HG03520 (cell line): ENCODE measurements at regions not wholly inside any gene's neighbourhood (a gene's known extent, or its start where the extent isn't known, plus 50 kb on each side); places are given as distances from the start of the nearest gene placed in this dataset.
"Not testable (repeated sequence)": the region's sequence is repeated elsewhere in the genome, so short reads cannot be mapped to it uniquely, and the experiment has no call there.

Experiments
- ATAC-seq: cut with Tn5 transposase; IDR thresholded peaks from one replicate; pipeline ENCODE4 v1.9.1; 2021; ENCODE audit warnings: mild to moderate bottlenecking, moderate library complexity; ENCODE audit not compliant: unreplicated experiment

DNA sequence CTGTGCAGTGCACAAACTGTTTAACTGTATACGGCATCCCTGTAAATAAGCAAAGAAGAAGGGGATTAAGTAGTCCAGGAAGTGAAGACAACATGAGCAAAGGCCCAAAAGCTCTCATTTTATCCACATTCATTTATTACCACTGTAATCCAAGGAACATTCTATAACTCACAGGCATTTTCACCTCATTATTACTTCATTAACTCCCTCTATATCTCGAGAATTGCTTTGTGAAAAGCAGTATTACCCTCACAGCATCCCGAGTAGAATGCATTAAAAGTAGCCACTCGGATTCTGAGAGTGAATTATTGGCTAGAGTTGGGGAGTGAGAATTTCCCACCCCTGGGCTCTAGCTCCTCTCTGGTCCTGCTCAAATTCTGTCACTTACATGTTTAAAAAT, 51.0 kb upstream of the CHCHD3 start:
- no peak for ATAC-seq

DNA sequence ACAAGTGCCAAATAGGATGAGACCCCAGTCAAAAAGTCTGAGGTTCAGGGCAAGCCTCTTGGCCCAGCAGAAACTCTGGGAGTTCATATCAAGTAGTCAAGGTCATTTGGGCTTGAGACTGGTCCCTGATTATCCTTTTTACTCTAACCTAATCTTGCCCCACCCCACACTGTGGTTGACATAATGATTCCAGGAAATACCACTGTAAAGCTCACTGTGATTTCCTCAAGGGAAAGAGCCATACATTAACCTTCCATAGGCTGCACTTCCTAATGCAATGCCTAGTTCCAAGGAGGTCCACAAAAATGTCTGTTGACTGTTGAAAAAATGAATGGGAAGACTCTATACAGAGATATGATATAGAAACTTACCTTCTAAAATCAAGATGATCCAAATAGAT, 52.9 kb upstream of the CHCHD3 start:
- ATAC-seq, result no peak

DNA sequence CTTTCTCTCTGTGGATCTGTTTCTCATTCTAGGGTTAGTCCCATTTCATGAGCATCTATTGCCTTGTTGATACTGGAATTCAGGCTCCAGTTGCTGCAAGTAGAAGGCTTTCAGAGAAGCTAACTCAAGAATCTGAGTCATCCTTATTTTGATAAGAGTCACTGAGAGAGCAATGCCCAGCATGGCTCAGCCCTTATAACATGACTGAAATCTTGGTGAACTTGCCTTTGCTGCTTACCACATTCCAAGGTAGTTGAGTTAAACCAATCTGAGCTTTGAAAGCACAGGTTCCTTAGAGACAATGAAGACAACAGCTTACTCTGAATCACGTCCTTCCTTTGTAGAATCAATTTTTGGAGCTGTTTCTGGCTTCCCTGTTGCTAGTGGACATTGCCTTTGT, 53.6 kb upstream of the CHCHD3 start:
- no peak for ATAC-seq

DNA sequence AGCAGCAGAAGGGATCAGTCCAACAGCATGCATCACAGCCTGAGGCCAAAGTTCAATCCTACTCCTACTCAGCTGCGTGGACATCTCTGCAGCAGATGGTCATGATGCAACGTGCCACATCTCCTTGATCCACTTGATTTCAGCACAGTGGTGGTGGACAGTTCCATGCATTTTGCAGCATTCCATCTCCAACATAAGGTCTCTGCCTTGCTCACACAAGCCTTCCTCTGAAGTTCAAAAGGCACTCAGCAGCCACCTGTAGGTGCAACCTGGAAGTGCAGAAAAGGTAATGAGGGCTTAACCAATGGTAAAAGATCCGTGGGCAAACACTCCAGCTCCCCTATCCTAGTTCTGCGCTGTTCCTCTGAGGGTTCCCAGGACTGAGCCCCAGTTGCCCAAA, 57.5 kb upstream of the CHCHD3 start:
- no peak for ATAC-seq

DNA sequence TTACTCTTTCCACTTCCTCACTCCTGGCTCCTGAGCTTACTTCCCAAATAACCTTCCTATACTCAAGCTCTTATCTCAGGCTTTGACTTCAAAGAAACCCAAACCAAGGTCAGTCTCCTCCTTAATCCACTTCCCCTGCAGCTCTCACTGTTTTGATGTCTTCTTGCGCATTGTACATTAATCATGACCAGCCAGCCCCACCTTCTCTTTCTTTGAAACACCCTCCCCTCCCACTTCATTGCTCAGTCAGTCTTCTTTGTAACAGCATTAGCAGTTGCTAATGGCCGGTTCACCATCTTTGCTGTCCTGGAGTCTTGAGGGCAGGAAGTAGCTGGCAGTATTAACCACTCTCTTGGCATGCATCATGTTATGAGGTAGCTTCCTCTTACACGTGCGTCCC, 57.9 kb upstream of the CHCHD3 start:
- ATAC-seq, result no peak

DNA sequence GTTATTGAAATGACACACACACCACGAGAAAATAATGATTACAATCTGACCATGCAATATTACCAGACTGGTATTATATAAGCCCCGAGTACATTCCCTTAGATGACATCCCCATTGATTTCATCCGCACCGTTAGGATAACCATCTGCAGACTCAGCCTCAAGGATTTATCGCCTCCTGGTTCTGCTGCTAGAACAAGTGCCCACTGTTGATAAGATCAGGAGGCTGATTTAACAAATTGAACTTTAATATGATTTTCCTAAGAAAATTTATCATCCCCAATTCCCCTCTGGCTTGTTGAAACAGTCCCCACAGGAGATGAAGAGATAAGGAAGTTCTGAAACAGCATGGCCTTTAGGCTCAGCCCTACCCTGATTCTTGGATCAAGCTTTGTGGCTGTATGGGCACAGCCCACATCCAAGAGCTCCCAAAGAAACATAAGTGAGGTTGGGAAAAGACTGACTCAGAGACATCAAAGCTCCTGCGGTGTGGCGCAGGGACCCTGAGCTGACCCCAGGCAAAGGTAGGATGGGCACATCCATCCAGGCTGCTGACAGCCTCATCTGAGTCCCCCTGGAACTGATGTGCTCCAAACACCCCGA, 59.2 kb upstream of the CHCHD3 start:
- no peak for ATAC-seq

DNA sequence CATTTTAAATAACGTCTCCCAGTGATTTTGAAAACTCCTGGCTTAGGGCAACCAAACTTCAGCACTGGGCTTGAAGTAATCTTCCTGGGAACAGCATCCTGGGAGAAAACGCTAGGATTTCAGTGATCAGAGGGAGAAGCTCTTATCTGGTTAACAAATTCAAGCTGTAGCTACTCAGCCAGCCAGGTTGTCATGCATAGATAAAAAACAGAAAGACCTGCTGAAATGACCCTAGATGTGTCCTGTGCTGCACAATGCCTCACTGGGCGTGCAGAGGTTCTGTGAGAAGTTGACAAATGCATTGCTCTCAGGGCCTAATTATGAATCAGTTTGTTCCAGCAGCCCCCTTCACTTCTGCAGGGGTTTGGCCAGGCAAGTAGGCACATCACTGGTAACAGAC, 68.9 kb upstream of the CHCHD3 start:
- ATAC-seq, result no peak

DNA sequence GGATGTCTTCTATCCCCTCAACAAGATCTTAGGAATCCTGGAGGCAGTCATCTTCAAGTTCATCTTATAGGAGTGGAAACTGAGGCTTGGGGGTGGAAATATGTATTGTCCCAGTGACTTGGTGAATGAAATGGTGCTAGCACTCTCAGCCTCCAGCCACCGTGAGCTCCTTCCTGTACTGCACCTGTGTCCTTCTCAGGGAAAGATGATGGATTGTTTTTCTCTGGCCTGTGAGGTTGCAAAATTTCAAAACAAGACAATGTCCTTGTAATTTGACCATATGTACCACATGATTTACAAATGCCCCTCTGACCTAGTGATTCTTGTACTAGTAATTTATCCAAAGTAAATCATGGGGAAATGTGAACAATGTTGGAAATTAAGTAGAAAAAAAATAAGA, 71.0 kb upstream of the CHCHD3 start:
- ATAC-seq, result no peak

DNA sequence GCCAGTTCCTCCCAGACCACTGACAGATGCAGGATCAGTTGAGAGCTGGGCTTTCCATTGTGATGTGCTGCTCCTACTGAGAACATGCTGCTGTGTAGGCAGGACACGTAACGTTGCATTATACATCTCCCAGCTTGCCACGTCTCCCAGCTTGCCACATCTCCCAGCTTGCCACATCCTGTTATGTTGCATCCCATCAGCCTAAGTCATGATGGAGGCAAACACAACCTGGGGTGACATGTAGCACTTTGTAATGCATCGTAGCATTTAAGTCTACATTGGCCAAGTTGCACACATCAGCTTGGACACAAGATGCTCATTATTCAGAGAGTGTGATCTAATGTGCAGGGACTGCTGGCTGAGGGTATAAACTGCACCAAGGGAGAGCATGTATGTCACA, 73.3 kb upstream of the CHCHD3 start:
- no peak for ATAC-seq

DNA sequence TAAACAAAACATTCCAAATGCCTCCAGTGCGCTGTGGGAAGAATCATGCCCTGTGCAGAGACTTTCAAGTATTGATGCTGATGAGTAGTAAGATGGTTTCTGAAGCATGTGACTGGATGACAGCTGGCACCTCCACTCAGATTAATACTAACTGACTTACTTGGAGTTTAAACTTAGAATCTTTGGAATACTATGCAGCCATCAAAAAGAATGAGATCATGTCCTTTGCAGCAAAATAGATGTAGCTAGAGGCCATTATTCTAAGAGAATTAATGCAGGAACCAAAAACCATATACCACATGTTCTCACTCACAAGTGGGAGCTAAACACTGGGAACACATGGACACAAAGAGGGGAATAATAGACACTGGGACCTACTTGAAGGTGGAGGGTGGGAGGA, 73.8 kb upstream of the CHCHD3 start:
- ATAC-seq, result no peak

DNA sequence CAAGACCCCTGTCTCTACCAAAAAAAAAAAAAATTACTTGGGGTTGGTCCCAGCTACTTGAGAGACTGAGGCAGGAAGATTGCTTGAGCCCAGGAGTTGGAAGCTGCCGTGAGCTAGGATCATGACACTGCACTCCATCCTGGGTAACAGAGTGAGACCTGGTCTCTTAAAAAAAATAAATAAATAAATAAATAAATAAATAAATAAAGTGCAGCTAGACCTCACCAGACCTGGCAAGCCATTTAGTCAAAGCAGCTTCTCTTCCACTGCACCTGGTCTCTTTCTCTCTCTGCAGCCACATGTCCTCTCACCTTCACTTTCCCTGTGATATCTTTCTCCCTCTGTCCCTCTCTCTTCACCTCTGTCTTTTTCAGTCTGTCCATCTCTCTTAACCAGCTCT, 75.2 kb upstream of the CHCHD3 start:
- no peak for ATAC-seq

DNA sequence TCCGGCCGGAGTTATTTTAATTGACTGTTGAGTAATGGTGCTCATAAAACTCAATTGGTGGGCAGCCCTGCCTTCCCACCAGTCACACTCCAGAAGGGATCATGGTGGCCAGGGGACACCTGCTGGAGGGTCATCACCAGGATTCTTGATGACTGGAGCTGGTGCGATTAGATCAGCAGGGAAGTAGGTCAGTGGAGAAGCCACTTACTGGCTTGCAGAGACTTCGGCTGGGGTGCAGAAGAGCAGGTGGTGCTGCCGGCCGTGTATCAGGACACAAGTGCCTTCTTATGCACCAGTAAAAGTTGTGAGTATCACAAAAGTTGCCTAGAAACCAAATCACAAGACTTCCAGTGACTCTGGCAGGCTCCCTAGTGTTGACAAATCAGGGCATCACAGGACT, 82.6 kb upstream of the CHCHD3 start:
- no peak for ATAC-seq

DNA sequence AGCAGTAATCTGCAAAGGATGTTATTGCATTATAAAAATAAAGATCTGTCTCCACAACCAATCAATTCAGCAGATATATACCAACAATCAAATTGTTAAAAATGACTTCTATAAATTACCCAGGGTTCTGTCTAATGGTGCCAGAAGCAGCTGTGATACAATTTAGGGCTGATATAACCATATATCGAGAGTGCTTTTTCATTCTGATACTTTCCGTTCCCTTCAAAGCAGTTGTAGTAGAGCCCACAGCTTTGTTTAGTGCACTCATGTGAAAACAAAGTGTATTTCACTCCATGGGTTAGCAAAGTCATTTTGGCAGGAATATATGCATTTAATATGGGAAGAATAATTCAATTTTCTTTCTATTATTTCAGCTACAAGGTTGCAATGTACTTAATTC, 83.1 kb upstream of the CHCHD3 start:
- no peak for ATAC-seq

DNA sequence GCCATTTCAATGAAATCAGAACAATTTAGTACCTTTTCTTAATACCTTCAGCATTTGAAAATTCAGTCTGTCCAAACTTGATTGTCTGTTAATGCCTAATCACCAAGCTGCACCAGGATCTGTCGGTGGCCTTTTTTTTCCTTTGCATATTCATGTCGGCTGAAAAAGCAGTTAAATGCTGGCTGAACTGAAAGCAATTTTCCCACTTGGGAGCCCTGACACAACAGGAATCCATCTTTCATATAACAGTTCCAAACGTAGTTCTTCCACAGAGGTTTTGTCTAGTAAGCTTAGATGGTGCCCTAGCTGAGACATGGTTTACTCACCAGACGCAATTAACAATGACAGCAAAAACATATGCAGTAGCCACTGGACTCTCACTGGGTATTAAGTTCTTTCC, 83.6 kb upstream of the CHCHD3 start:
- no peak for ATAC-seq

DNA sequence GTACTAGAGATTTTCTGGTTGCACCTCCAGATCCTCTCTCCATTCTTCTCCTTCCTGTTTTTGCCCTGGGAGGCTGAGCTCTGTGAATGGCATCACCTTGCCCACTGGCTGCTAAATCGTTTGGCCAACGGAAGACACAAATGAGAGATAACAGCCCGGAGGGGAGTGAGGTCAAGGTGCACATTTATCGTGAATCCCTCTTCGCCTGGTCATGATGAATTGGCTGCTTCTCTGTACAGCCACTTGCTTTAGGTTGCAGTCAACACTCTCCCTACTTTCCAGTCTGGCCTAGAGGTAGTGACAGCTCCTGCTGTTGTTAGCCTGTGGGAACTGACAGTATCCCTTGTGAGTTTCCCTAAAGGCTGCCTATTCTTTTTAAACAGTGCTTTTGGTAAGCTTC, 85.4 kb upstream of the CHCHD3 start:
- ATAC-seq, result no peak

DNA sequence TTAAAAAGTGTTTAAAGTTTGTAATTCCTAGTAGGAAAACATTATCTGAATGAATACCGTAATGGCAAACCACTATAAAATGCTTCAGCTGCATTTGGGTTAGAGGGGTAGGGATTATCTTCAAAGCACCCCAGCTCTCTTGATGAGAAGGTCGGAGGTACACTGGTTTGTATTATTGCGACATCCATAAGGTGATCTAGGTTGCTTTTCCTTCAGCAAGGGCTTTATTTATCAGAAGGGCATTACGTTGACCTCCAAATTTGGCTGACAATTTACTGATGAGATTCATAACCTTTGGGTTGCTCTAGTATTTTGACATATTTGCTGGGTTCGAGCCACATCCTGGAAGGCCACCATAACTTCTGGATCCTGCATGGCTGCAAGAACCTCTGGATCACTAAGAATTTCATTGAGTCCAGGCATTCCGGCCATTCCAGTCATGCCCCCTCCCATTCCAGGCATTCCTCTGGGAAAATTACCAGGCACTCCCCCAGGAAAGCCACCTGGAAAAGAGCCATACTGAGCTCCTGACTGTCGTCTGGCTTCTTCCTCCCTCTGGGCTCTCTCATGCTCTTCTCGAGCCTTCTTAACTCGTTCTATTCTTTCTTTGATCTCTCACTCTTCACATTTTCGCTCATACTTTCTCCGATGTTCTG, 83.6 kb upstream of the EXOC4 start:
- not testable (repeated sequence) for ATAC-seq

DNA sequence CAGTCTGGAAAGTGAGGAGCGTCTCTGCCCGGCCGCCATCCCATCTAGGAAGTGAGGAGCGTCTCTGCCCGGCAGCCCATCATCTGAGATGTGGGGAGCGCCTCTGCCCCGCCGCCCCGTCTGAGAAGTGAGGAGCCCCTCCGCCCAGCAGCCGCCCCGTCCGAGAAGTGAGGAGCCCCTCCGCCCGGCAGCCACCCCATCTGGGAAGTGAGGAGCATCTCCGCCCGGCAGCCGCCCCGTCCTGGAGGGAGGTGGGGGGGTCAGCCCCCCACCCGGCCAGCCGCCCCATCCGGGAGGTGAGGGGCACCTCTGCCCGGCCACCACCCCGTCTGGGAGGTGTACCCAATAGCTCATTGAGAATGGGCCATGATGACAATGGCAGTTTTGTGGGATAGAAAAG, 75.4 kb upstream of the EXOC4 start:
- ATAC-seq, result not testable (repeated sequence)

DNA sequence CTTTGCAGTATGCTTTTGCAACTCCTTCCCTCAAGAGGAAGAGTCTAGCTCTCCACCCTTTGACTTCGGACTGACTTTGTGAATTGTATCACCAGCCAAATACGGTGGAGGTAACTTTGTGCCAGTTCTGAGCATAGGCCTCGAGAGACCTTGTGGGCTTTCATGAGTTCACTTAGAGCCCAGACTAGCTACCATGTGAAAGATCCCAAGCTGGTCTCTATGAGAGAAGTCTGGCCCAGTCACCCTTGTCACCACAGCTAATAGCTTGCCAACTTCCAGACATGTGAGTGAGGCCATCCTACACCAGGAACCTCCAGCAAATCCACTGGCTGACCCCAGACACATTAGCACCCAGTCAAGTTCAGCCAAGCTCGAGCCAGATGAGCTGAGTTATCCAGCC, 72.2 kb upstream of the EXOC4 start:
- no peak for ATAC-seq

DNA sequence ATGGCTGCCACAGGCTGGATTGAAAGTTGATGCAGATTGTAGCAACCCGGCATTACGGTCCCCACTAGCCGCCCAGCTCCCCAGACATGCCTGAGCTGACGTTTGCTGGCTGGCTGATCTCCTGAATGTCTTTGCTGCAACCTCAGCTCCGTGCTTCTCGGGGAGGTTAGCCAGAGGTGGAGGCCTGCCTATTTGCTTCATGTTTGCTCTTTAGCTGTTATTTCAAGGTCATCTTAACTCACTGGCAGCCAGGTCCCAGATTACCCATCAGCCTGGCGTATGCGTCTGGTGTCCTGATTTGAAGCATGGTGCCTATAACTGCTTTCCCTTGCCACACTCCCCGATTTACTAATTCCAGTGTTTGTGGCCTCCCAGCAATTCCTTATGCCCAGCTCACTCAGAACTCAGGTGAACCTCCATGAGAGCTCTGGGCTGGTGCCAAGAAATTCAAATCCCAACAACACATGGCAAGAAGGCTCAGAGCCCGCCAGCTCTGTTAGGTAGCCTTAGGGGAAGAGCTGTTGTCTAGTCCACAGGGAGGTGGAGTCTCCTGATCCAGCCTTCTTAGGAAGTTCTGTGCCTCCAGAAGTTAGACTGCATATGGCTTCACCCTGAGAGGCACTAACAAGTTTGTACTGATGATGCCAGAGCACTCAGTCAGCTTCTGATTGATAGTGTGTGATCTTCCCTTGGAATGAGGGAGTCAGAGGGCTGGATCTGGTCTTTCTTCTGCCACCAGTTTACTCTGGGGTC, 69.7 kb upstream of the EXOC4 start:
- ATAC-seq, result no peak

DNA sequence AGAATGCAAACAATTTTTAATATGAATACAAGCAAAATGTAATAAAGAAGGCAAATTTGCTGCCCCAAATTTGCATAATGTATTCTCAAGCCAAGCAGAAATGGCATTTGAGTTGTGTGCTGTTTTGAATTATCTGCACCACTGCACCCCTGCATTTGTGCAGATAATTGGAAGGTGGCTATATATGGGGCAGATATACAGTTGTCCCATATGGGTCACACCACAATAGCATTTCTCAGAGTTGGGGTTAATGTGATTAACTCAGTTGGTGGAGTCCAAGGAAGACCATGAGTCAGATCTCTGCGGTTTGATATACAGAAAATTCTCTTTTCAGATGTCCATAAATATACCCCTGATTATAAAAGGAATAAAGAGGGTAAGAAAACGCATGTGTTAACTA, 68.9 kb upstream of the EXOC4 start:
- no peak for ATAC-seq

DNA sequence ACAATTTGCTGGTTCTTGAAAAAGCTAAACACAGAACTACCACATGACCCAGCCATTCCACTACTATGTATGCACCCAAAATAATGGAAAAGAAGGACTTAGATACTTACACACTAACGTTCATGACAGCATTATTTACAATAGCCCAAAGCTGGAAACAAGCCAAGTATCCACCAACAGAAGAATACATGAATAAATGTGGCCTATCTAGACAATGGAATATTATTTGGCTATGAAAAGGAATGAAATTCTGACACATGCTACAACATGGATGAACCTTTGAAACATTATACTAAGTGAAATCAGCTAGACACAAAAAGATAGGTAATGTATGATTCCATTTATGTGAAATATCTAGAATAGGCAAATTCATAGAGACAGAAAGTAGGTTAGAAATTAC, 67.4 kb upstream of the EXOC4 start:
- ATAC-seq, result no peak

DNA sequence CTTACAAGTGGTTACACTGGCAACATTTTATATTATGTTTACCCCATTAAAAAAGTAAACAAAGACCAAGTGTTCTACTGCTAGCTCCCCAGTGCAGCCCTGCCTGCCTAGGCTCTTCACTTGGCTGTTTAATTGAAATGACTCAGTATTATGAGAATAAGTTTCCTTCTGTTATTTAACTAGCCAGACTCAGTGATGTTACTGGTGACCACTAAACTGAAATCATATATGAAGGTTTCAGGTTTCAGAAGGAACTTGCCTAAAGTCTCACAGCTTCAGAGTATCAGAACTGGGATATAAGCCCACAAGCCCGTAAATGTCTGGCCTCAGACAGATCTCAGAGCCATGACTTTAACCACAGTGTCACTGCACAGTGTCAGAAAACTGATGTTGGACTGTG, 66.8 kb upstream of the EXOC4 start:
- peak; percentile 63 for ATAC-seq

DNA sequence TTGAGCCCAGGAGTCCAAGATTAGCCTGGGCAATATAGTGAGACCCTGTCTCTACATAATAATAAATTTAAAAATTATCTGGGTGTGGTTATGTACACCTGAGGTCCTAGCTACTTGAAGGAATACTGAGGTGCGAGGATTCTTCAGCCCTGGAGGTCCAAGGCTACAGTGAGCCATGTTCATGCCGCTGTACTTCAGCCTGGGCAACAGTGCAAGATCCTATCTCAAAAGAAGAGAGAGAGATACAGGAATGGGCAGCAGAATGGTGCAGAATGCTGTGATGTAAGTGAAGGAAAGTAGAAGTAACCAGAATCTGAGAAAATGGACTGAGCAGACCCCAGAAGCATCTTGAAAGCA, 62.7 kb upstream of the EXOC4 start:
- no peak for ATAC-seq
